ENCODE measurements at regions not wholly inside any gene's neighbourhood (a gene's known extent, or its start where the extent isn't known, plus 50 kb on each side); places are given as distances from the start of the nearest gene placed in this dataset.
"Not testable (repeated sequence)": the region's sequence is repeated elsewhere in the genome, so short reads cannot be mapped to it uniquely, and the experiment has no call there.

DNA sequence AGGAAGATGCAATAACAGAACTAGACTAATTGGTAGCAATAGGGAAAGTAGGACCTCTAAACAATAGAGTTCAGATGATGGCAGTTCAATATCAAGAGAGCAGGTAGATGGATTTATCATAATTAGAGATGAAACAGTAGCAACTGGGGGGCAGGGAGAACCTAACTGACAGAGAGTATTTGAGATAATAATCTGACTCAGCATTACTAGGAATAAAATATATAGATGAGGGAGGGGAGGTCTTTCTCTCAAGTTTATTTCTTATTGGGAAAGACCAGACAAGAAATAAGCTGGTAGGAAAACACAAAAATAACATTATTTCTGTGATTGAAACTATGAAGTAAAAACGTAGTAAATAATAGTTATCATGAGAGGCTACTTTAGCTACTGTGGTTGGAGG is 1656.7 kb upstream of the B3GALT2 start:
- H3K4me3 ChIP-seq (ENCODE audit: low read depth, low read length), result no peak overlapping the region
- H3K36me3 ChIP-seq (ENCODE audit: control insufficient read depth, insufficient read depth, low read length), result no peaks in the 10 kb centered on the region
- no peaks in the 10 kb centered on the region for H3K9me3 ChIP-seq (ENCODE audit: control insufficient read depth in 2 of 2, low read length in 2 of 2)
- Mint-ChIP-seq H3K9me3 (peaks cover 0 to 5% (median 0%) of the 10 kb centered on the region in 7 donors), H3K4me1 (no peaks in the 10 kb centered on the region), H3K27me3 (no peaks in the 10 kb centered on the region), H3K27ac (no peak overlapping the region), H3K36me3 (no peaks in the 10 kb centered on the region), H3K4me3 (no peak overlapping the region)
- no peaks in the 10 kb centered on the region for H3K27me3 ChIP-seq (ENCODE audit: control insufficient read depth, insufficient read depth, low read length)
- no peak for DNase-seq
- ATAC-seq (ENCODE audit: low read depth in 2 of 2), result no peak
- no peak overlapping the region for H3K27ac ChIP-seq (ENCODE audit: insufficient read depth, low read length, poor library complexity, severe bottlenecking)
- no peaks in the 10 kb centered on the region for H3K4me1 ChIP-seq (ENCODE audit: control insufficient read depth, insufficient read depth, low read length, poor library complexity, severe bottlenecking)

DNA sequence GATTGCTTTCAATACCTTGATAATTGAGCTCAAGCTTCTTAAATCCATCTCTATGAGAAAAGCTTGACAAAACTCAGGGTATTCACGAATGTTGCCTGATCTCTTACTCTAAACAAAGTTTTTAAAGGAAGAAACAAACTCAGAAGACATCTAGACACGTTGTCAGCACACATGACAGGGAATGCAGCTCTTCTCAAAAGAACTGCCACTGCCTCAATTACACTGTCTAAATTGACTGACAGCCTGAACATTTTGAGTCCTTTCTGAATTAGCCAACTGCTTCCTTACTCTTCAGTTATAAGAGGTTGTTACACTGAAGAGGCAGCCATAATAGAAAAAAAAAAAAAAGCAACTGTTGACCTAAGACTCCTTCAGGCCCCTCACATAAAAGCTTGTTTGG is 1646.7 kb upstream of the B3GALT2 start:
- Histone ChIP-seq H3K27ac (ENCODE audit: insufficient read depth, low read length, poor library complexity, severe bottlenecking) (no peak overlapping the region), H3K36me3 (ENCODE audit: control insufficient read depth, insufficient read depth, low read length) (no peaks in the 10 kb centered on the region), H3K9me3 (ENCODE audit: control insufficient read depth in 2 of 2, low read length in 2 of 2) (no peaks in the 10 kb centered on the region), H3K4me3 (ENCODE audit: low read depth, low read length) (no peak overlapping the region), H3K4me1 (ENCODE audit: control insufficient read depth, insufficient read depth, low read length, poor library complexity, severe bottlenecking) (no peaks in the 10 kb centered on the region), H3K27me3 (ENCODE audit: control insufficient read depth, insufficient read depth, low read length) (no peaks in the 10 kb centered on the region)
- ATAC-seq (ENCODE audit: low read depth in 2 of 2) (no peak), DNase-seq (no peak)
- Mint-ChIP-seq H3K36me3 (no peaks in the 10 kb centered on the region), H3K4me3 (no peak overlapping the region), H3K4me1 (no peaks in the 10 kb centered on the region), H3K27ac (no peak overlapping the region), H3K9me3 (peaks cover 0 to 4% (median 0%) of the 10 kb centered on the region in 7 donors), H3K27me3 (no peaks in the 10 kb centered on the region)

DNA sequence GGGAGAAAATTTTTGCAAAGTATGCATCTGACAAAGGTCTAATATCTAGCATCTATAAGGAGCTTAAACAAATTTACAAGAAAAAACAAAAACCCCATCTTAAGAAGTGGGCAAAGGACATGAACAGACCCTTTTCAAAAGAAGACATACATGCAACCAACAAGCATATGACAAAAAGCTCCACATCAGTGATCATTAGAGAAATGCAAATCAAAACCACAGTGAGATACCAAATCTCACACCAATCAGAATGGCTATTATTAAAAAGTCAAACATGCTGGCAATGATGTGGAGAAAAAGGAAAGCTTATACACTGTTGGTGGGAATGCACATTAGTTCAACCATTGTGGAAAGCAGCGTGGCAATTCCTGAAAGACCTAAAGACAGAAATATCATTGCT is 1645.2 kb upstream of the B3GALT2 start:
- not testable (repeated sequence) for H3K4me1 ChIP-seq (ENCODE audit: control insufficient read depth, insufficient read depth, low read length, poor library complexity, severe bottlenecking); ATAC-seq (ENCODE audit: low read depth in 2 of 2); H3K27me3 ChIP-seq (ENCODE audit: control insufficient read depth, insufficient read depth, low read length)

DNA sequence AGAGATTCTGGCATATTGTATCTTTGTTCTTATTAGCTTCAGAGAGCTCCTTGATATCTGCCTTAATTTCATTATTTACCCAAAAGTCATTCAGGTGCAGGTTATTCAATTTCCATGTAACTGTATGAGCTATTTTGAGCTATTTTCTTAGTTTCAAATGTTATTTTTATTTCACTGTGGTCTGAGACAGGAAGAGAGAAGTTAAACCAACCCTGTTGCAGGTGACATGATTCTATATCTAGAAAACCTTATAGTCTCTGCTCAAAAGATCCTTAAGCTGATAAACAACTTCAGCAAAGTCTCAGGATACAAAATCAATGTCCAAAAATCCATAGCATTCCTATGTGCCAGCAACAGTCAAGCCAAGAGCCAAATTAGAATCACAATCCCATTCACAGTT is 1644.0 kb upstream of the B3GALT2 start:
- Mint-ChIP-seq H3K4me1 (no peaks in the 10 kb centered on the region), H3K27ac (no peak overlapping the region), H3K4me3 (no peak overlapping the region), H3K27me3 (no peaks in the 10 kb centered on the region), H3K36me3 (no peaks in the 10 kb centered on the region), H3K9me3 (peaks cover 0 to 4% (median 0%) of the 10 kb centered on the region in 7 donors)
- Histone ChIP-seq H3K4me1 (ENCODE audit: control insufficient read depth, insufficient read depth, low read length, poor library complexity, severe bottlenecking) (no peaks in the 10 kb centered on the region), H3K27ac (ENCODE audit: insufficient read depth, low read length, poor library complexity, severe bottlenecking) (no peak overlapping the region), H3K9me3 (ENCODE audit: control insufficient read depth in 2 of 2, low read length in 2 of 2) (no peaks in the 10 kb centered on the region), H3K36me3 (ENCODE audit: control insufficient read depth, insufficient read depth, low read length) (no peaks in the 10 kb centered on the region), H3K27me3 (ENCODE audit: control insufficient read depth, insufficient read depth, low read length) (no peaks in the 10 kb centered on the region), H3K4me3 (ENCODE audit: low read depth, low read length) (no peak overlapping the region)
- ATAC-seq (ENCODE audit: low read depth in 2 of 2) (no peak), DNase-seq (no peak)

More for the DNA sequence above, 1645.2 kb upstream of the B3GALT2 start:
- H3K4me1 Mint-ChIP-seq; H3K27me3 Mint-ChIP-seq; H3K9me3 ChIP-seq (ENCODE audit: control insufficient read depth in 2 of 2, low read length in 2 of 2); H3K36me3 Mint-ChIP-seq; H3K9me3 Mint-ChIP-seq; H3K4me3 Mint-ChIP-seq; H3K27ac ChIP-seq (ENCODE audit: insufficient read depth, low read length, poor library complexity, severe bottlenecking); H3K4me3 ChIP-seq (ENCODE audit: low read depth, low read length); DNase-seq; H3K27ac Mint-ChIP-seq; H3K36me3 ChIP-seq (ENCODE audit: control insufficient read depth, insufficient read depth, low read length): not testable (repeated sequence)

DNA sequence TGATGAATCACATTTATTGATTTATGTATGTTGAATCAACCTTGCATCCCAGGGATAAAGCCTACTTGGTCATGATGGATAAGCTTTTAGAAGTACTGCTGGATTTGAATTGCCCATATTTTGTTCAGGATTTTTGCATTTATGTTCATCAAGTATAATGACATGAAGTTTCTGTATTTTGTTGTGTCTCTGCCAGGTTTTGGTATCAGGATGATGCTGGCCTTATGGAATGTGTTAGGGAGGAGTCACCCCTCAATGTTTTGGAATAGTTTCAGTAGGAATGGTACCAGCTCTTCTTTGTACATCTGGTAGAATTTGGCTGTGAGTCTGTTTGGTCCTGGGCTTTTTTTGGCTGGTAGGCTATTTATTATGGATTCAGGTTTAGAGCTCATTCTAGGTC is 1643.1 kb upstream of the B3GALT2 start:
- Histone ChIP-seq H3K27ac (ENCODE audit: insufficient read depth, low read length, poor library complexity, severe bottlenecking) (no peak overlapping the region), H3K4me1 (ENCODE audit: control insufficient read depth, insufficient read depth, low read length, poor library complexity, severe bottlenecking) (no peaks in the 10 kb centered on the region), H3K9me3 (ENCODE audit: control insufficient read depth in 2 of 2, low read length in 2 of 2) (no peaks in the 10 kb centered on the region), H3K27me3 (ENCODE audit: control insufficient read depth, insufficient read depth, low read length) (no peaks in the 10 kb centered on the region), H3K36me3 (ENCODE audit: control insufficient read depth, insufficient read depth, low read length) (no peaks in the 10 kb centered on the region), H3K4me3 (ENCODE audit: low read depth, low read length) (no peak overlapping the region)
- H3K4me1 Mint-ChIP-seq, result no peaks in the 10 kb centered on the region
- no peaks in the 10 kb centered on the region for H3K27me3 Mint-ChIP-seq
- peaks cover 0 to 4% (median 0%) of the 10 kb centered on the region in 7 donors for H3K9me3 Mint-ChIP-seq
- no peak for DNase-seq
- no peak for ATAC-seq (ENCODE audit: low read depth in 2 of 2)
- no peaks in the 10 kb centered on the region for H3K36me3 Mint-ChIP-seq
- no peak overlapping the region for H3K4me3 Mint-ChIP-seq
- no peak overlapping the region for H3K27ac Mint-ChIP-seq

DNA sequence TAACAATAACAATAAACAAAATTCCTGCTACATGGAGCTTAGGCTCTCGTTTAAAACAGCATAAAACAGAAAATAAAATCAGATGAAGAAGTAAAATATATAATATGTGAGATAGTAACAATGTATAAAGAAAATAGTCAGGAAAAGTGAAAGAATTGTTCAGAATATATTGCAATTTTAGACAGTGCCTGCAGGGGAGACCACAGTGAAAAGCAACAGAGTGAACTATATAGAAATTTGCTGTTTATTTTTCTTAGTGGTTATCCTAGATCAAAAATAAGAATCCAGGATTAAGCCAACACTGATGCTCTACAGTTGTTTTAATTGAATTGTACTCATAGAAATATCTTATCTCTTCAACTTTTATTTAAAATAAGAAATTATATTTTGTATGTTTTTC is 1639.0 kb upstream of the B3GALT2 start:
- H3K27me3 ChIP-seq (ENCODE audit: control insufficient read depth, insufficient read depth, low read length), result no peaks in the 10 kb centered on the region
- H3K4me3 Mint-ChIP-seq, result no peak overlapping the region
- ATAC-seq (ENCODE audit: low read depth in 2 of 2), result no peak
- no peaks in the 10 kb centered on the region for H3K4me1 Mint-ChIP-seq
- H3K36me3 ChIP-seq (ENCODE audit: control insufficient read depth, insufficient read depth, low read length), result no peaks in the 10 kb centered on the region
- H3K27ac Mint-ChIP-seq, result no peak overlapping the region
- no peak overlapping the region for H3K27ac ChIP-seq (ENCODE audit: insufficient read depth, low read length, poor library complexity, severe bottlenecking)
- no peak overlapping the region for H3K4me3 ChIP-seq (ENCODE audit: low read depth, low read length)
- no peaks in the 10 kb centered on the region for H3K9me3 ChIP-seq (ENCODE audit: control insufficient read depth in 2 of 2, low read length in 2 of 2)
- H3K4me1 ChIP-seq (ENCODE audit: control insufficient read depth, insufficient read depth, low read length, poor library complexity, severe bottlenecking), result no peaks in the 10 kb centered on the region
- DNase-seq, result no peak
- H3K27me3 Mint-ChIP-seq, result no peaks in the 10 kb centered on the region
- no peaks in the 10 kb centered on the region for H3K36me3 Mint-ChIP-seq
- H3K9me3 Mint-ChIP-seq, result peaks cover 0 to 4% (median 0%) of the 10 kb centered on the region in 7 donors

DNA sequence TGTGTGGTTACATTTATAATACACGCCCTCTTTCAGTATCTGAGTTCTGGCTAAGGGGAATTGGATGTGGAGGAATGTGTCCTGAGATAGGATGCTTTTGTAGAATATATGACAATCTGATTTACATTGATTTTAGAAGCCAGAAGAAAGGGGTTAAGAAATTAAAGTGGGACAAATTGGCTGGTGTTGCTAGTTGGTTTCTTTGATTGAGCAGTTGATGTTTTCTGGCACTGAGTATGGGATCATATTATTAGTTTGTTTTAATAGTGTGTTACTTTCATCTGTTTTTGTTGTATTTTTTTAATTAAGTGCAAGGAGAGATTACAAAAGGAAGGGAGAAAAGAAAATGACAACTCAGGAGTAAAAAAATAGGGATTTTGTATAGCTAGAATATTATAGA is 1634.7 kb upstream of the B3GALT2 start:
- Histone ChIP-seq H3K36me3 (ENCODE audit: control insufficient read depth, insufficient read depth, low read length) (no peaks in the 10 kb centered on the region), H3K4me3 (ENCODE audit: low read depth, low read length) (no peak overlapping the region), H3K9me3 (ENCODE audit: control insufficient read depth in 2 of 2, low read length in 2 of 2) (no peaks in the 10 kb centered on the region), H3K27me3 (ENCODE audit: control insufficient read depth, insufficient read depth, low read length) (no peaks in the 10 kb centered on the region), H3K27ac (ENCODE audit: insufficient read depth, low read length, poor library complexity, severe bottlenecking) (no peak overlapping the region), H3K4me1 (ENCODE audit: control insufficient read depth, insufficient read depth, low read length, poor library complexity, severe bottlenecking) (no peaks in the 10 kb centered on the region)
- Mint-ChIP-seq H3K36me3 (no peaks in the 10 kb centered on the region), H3K27me3 (no peaks in the 10 kb centered on the region), H3K4me3 (no peak overlapping the region), H3K27ac (no peak overlapping the region), H3K4me1 (no peaks in the 10 kb centered on the region), H3K9me3 (no peaks in the 10 kb centered on the region)
- ATAC-seq (ENCODE audit: low read depth in 2 of 2), result no peak
- no peak for DNase-seq

DNA sequence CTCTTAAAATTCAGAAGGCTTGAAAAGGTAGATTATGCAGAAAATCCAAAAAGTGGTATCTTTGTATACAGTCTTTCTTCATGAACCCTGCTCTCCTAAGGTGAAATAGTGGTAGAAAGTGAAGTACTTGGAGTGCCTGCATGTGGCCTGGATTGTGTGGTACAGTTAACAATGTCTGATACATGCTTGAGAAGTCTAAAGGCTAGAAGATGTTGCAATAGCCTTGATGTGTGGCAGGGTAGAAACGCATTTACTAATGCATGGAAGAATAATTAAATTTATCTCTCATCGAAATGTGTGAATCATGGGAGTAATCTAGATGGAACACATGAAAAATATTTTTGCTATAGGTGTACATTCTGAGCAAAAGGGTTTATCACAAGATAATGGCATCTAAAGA is 1632.3 kb upstream of the B3GALT2 start:
- Mint-ChIP-seq H3K27me3 (no peaks in the 10 kb centered on the region), H3K27ac (no peak overlapping the region)

More for the DNA sequence above, 1632.3 kb upstream of the B3GALT2 start:
- no peak overlapping the region for H3K27ac ChIP-seq (ENCODE audit: insufficient read depth, low read length, poor library complexity, severe bottlenecking)
- H3K27me3 ChIP-seq (ENCODE audit: control insufficient read depth, insufficient read depth, low read length), result no peaks in the 10 kb centered on the region
- H3K9me3 Mint-ChIP-seq, result no peaks in the 10 kb centered on the region
- H3K4me3 Mint-ChIP-seq, result no peak overlapping the region
- ATAC-seq (ENCODE audit: low read depth in 2 of 2), result no peak
- DNase-seq, result no peak
- no peaks in the 10 kb centered on the region for H3K4me1 Mint-ChIP-seq
- no peaks in the 10 kb centered on the region for H3K4me1 ChIP-seq (ENCODE audit: control insufficient read depth, insufficient read depth, low read length, poor library complexity, severe bottlenecking)
- H3K9me3 ChIP-seq (ENCODE audit: control insufficient read depth in 2 of 2, low read length in 2 of 2), result no peaks in the 10 kb centered on the region
- H3K36me3 Mint-ChIP-seq, result no peaks in the 10 kb centered on the region
- H3K36me3 ChIP-seq (ENCODE audit: control insufficient read depth, insufficient read depth, low read length), result no peaks in the 10 kb centered on the region
- no peak overlapping the region for H3K4me3 ChIP-seq (ENCODE audit: low read depth, low read length)

All from CD4-positive, CD25-positive, alpha-beta regulatory T cell (primary cell).